Nephron (organoid): ENCODE measurements at regions not wholly inside any gene's neighbourhood (a gene's known extent, or its start where the extent isn't known, plus 50 kb on each side); places are given as distances from the start of the nearest gene placed in this dataset.
A peak's percentile ranks its signal among the peaks of the same experiment; 100 is the strongest.

Experiments used
- H3K27ac Mint-ChIP-seq, 3 experiments: 2 replicates each; pipeline ENCODE4 v1.8.0; 2020; ENCODE audit warnings: mixed read lengths in 3 of 3, mild to moderate bottlenecking in 2 of 3, moderate library complexity in 1 of 3
- H3K27me3 Mint-ChIP-seq: 2 replicates; pipeline ENCODE4 v1.8.0; 2021; ENCODE audit warnings: low read depth, mild to moderate bottlenecking, moderate library complexity, mixed read lengths
- H3K36me3 Mint-ChIP-seq: 2 replicates; pipeline ENCODE4 v1.8.0; 2020; ENCODE audit warnings: low read depth, mixed read lengths
- H3K4me1 Mint-ChIP-seq: 2 replicates; pipeline ENCODE4 v1.8.0; 2020; ENCODE audit warnings: mixed read lengths
- H3K4me3 Mint-ChIP-seq, 3 experiments: 2 replicates each; pipeline ENCODE4 v1.8.0; 2020; ENCODE audit warnings: mild to moderate bottlenecking in 3 of 3, mixed read lengths in 3 of 3, moderate library complexity in 2 of 3
- H3K9me3 Mint-ChIP-seq: 2 replicates; pipeline ENCODE4 v1.8.0; 2020; ENCODE audit warnings: mixed read lengths
- TF ChIP-seq, protein P1 (sequence below), 3 experiments: fragments of 200-600 bp; sonication (generic); IDR thresholded peaks; one replicate each; pipeline ENCODE4 v1.5.0; 2021; ENCODE audit warnings: antibody characterized with exemption in 3 of 3; ENCODE audit not compliant: unreplicated experiment in 3 of 3

DNA sequence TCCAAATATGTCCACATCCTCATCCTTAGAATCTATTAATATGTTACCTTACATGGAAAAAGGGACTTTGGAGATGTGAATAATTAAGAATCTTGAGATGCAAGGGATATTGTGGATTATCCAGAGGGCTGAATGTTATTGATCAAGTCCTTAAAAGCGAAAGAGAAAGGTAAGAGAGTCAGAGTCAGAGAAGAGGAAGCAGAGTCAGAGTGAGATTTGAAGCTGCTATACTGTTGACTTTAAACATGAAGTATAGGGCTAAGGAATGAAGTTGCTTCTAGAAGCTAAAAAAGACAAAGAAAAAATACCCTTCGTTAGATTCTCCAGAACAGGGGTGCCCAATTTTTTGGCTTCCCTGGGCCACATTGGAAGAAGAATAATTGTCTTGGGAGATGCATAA is 627.2 kb upstream of the SLITRK6 start:
- TF ChIP-seq, protein P1, sequence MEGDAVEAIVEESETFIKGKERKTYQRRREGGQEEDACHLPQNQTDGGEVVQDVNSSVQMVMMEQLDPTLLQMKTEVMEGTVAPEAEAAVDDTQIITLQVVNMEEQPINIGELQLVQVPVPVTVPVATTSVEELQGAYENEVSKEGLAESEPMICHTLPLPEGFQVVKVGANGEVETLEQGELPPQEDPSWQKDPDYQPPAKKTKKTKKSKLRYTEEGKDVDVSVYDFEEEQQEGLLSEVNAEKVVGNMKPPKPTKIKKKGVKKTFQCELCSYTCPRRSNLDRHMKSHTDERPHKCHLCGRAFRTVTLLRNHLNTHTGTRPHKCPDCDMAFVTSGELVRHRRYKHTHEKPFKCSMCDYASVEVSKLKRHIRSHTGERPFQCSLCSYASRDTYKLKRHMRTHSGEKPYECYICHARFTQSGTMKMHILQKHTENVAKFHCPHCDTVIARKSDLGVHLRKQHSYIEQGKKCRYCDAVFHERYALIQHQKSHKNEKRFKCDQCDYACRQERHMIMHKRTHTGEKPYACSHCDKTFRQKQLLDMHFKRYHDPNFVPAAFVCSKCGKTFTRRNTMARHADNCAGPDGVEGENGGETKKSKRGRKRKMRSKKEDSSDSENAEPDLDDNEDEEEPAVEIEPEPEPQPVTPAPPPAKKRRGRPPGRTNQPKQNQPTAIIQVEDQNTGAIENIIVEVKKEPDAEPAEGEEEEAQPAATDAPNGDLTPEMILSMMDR (IDR thresholded peaks at IDR 0.05; ENCODE audit: unreplicated experiment in 3 of 3): no peak
- H3K27ac Mint-ChIP-seq: no peak overlapping the region
- H3K9me3 Mint-ChIP-seq: peaks cover 2% of the 10 kb centered on the region
- no peaks in the 10 kb centered on the region for H3K4me1 Mint-ChIP-seq
- no peak overlapping the region for H3K4me3 Mint-ChIP-seq
- no peaks in the 10 kb centered on the region for H3K27me3 Mint-ChIP-seq
- H3K36me3 Mint-ChIP-seq: no peaks in the 10 kb centered on the region

GRCh38 chr13:86429756-86430155 is 630.5 kb upstream of the SLITRK6 start:
- Mint-ChIP-seq H3K27ac (no peak overlapping the region), H3K9me3 (peaks cover 11% of the 10 kb centered on the region), H3K4me3 (no peak overlapping the region), H3K4me1 (no peaks in the 10 kb centered on the region), H3K36me3 (no peaks in the 10 kb centered on the region), H3K27me3 (no peaks in the 10 kb centered on the region)
- TF ChIP-seq, protein P1 (IDR thresholded peaks at IDR 0.05; ENCODE audit: unreplicated experiment in 3 of 3): no peak

- H3K27ac Mint-ChIP-seq: peak overlapping the region in 1 of 3 experiments; percentile 42
- H3K9me3 Mint-ChIP-seq: peaks cover 11% of the 10 kb centered on the region
- H3K4me3 Mint-ChIP-seq: no peak overlapping the region
- H3K36me3 Mint-ChIP-seq: no peaks in the 10 kb centered on the region
- TF ChIP-seq, protein P1 (IDR thresholded peaks at IDR 0.05; ENCODE audit: unreplicated experiment in 3 of 3): no peak
- no peaks in the 10 kb centered on the region for H3K27me3 Mint-ChIP-seq
- no peaks in the 10 kb centered on the region for H3K4me1 Mint-ChIP-seq
These were observed 638.8 kb upstream of the SLITRK6 start for GRCh38 chr13:86438034-86438433.

DNA sequence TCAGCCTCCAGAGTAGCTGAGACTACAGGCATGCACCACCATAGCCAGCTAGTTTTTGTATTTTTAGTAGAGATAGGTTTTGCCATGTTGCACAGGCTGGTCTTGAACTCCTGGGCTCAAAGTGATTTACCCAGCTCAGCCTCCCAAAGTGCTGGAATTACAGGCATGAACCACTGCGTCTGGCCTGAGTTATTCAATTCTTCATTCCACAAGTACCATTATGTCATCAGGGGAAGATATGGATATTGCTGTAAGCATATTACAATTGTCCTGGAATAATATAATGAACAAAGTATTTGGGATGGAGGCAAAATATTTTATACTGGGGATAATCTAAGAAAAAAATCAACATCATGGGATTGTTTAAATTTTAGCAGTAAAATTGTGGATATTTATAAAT is 646.0 kb upstream of the SLITRK6 start:
- Mint-ChIP-seq H3K36me3 (no peaks in the 10 kb centered on the region), H3K27ac (peak overlapping the region in 2 of 3 experiments; percentile 58 to 60), H3K4me3 (no peak overlapping the region), H3K27me3 (no peaks in the 10 kb centered on the region), H3K4me1 (peaks cover 15% of the 10 kb centered on the region), H3K9me3 (no peaks in the 10 kb centered on the region)
- TF ChIP-seq, protein P1 (IDR thresholded peaks at IDR 0.05; ENCODE audit: unreplicated experiment in 3 of 3): no peak

GRCh38 chr13:86445672-86446071 is 646.5 kb upstream of the SLITRK6 start:
- Mint-ChIP-seq H3K36me3 (no peaks in the 10 kb centered on the region), H3K4me3 (no peak overlapping the region)
- TF ChIP-seq, protein P1 (IDR thresholded peaks at IDR 0.05; ENCODE audit: unreplicated experiment in 3 of 3): no peak

GRCh38 chr13:86446311-86446710 is 647.1 kb upstream of the SLITRK6 start:
- H3K27ac Mint-ChIP-seq: peak overlapping the region in 2 of 3 experiments; percentile 58 to 60
- H3K4me3 Mint-ChIP-seq: no peak overlapping the region
- H3K9me3 Mint-ChIP-seq: no peaks in the 10 kb centered on the region
- H3K36me3 Mint-ChIP-seq: no peaks in the 10 kb centered on the region
- H3K4me1 Mint-ChIP-seq: peaks cover 15% of the 10 kb centered on the region
- TF ChIP-seq, protein P1 (IDR thresholded peaks at IDR 0.05; ENCODE audit: unreplicated experiment in 3 of 3): no peak
- no peaks in the 10 kb centered on the region for H3K27me3 Mint-ChIP-seq

More at GRCh38 chr13:86445672-86446071, 646.5 kb upstream of the SLITRK6 start:
- no peaks in the 10 kb centered on the region for H3K27me3 Mint-ChIP-seq
- H3K9me3 Mint-ChIP-seq: no peaks in the 10 kb centered on the region
- peaks cover 15% of the 10 kb centered on the region for H3K4me1 Mint-ChIP-seq
- peak overlapping the region; percentile 6 to 60 (median 58) for H3K27ac Mint-ChIP-seq
